ENCODE measurements at regions not wholly inside any gene's neighbourhood (a gene's known extent, or its start where the extent isn't known, plus 50 kb on each side); places are given as distances from the start of the nearest gene placed in this dataset.

DNA sequence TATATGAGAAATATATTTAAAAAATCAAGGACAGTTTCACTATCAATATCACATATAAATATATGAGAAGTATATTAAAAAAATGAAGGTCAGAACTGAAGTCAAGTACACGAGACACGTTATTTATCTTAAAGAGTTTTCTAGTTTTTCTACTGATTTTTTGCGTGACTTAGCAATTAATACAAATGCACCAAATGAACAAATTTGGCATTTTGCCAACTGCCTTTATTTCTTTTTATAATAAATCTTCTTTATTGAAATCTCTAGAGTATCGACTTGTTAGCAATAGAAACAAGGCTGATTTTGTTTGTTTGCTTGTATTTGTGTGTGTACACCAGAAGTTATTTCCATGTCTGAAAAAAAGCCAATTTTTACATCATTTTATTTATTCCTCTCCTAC lies 1684.7 kb upstream of the RAG2 start:
- DNase-seq (ENCODE audit: low read depth), result no peak

GRCh38 chr11:38278457-38279141 lies 1680.6 kb upstream of the RAG2 start:
- DNase-seq (ENCODE audit: low read depth), result no peak

DNA sequence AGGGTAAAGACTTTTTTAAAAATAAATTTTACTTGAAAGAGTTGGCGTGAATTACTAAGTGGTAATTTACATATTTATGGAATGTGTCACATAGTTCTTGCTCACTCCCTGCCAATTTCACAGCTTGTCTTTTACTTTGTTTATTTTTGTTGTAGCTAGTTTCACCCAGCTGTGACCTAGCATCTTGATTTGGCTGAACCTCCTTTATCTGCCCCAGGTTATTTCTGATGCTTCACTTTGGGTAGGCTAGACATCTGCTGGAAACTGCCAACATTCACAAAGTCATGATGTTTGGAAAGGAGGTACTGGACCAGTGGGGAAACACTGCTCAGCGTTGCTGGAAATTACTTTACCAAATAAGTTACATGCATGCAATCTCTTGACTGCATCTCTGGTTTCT lies 1676.0 kb upstream of the RAG2 start:
- DNase-seq (ENCODE audit: low read depth), result no peak

DNA sequence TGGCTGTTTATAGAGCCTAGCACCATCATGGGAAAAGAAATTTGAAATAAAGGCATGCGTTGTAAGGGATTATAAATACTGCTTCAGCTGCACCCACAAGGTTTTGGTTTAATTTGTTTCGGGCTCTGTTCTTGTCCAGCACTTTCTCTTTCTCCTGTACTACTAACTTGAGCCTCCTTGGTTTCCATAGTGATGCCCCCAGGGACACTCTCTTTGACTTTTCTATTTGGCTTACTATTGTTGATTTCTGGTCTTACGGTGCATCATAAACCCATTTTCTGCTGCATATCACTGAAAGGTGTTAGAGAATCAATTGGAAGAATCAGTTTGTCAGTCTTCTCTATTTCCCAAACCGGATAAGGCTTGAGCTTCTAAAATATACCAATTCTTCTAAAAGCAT lies 1674.3 kb upstream of the RAG2 start:
- no peak for DNase-seq (ENCODE audit: low read depth)

GRCh38 chr11:38266691-38267090 lies 1668.7 kb upstream of the RAG2 start:
- DNase-seq (ENCODE audit: low read depth), result no peak

DNA sequence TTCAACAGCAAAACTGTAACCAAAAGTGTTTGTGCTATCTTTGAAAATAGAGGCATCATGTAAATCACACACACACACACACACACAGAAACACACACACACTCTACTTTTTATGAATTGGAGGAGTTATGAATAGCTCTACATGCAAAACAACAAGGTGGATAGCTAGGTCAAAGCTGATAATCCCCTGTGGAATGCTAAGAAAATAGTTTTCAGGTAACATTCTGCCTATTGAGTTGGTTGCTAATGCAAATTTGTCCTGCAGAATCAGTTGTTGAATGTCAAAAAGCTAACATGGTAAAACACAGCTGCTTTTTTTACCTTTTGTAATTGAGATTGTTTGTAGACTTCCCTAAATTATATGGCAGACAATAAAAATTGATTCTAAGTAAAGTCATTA lies 1658.4 kb upstream of the RAG2 start:
- DNase-seq (ENCODE audit: low read depth), result no peak

GRCh38 chr11:38254913-38255312 lies 1656.9 kb upstream of the RAG2 start:
- no peak for DNase-seq (ENCODE audit: low read depth)

DNA sequence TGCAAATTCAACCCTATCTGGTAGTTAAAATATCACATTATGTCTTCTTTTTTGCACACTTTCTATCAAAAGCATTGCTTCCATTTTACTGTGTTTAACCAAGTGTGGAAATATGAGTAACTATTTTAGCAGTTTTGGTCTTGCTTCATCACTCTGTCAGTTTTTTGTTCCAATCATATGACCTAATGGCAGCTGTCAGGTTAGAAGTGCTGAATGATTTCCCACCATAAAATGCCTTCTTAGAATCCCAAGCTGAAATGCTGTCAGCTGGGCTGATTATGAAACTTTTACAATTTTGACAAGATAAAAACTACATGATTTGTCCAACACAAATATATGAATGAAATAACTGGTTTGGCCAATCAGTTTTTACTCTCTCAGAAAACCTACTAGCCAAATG lies 1654.6 kb upstream of the RAG2 start:
- no peak for DNase-seq (ENCODE audit: low read depth)

GRCh38 chr11:38246451-38246850 lies 1648.4 kb upstream of the RAG2 start:
- no peak for DNase-seq (ENCODE audit: low read depth)

- no peak for DNase-seq (ENCODE audit: low read depth)
Measured at GRCh38 chr11:38226684-38227083, 1628.6 kb upstream of the RAG2 start.

DNA sequence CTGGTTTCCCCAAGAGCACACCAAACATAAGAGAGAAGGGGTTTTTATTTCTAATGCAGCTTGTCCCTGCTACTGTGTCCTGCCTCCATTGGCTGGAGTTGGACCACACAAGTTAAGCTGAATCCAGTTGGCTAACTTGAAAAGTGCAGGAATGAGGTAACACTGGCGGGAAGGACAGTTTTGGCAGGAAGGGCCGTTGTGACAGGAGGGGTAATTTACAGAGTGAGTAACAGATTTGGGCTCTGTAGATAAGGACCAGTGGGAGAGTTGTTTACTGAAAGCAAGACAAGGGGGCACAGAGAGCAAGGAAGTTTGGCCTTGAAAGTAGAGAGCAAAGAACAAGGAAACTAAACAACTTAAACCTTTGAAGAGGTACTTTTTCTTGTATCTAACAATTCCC lies 1623.3 kb upstream of the RAG2 start:
- DNase-seq (ENCODE audit: low read depth), result no peak

GRCh38 chr11:38219636-38220035 lies 1621.6 kb upstream of the RAG2 start:
- DNase-seq (ENCODE audit: low read depth), result no peak

DNA sequence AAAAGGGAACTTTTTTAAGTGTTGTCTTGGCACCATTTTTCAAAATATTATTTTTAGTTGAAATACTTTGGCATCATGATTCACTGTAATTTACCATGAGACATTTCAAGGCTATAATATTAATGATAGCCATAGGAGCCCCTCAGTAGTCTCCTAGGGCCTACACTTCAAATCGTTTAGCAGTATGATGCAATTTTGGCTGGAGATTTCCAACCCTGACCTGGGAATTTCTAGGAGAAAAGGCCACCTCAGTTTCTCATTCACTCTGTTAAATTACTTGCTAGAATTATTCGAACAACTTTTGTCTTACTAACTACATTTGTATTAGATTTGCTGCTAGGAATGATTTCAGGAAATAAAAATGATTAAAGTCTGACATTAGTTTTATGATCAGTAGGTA lies 1610.9 kb upstream of the RAG2 start:
- DNase-seq (ENCODE audit: low read depth), result no peak

- DNase-seq (ENCODE audit: low read depth), result no peak
Measured at GRCh38 chr11:38206663-38207062, 1608.6 kb upstream of the RAG2 start.

DNA sequence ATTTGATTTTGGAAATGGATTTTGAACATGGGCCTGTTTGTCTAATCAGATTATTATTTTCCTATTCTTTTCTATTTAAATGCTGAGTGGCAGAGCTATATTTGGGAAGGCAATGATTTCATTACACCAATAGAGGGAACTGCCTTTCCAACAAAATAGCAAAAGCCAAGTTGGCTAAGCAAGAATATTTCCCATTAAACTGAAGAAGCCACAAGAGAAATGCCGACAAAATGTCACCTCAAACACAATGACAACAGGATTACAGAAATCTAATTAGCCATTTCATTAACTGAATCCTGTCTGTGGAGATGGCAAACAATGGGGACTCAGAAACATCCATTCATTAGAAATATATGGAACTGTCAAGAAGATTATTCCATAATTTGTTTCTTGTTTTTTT lies 1593.1 kb upstream of the RAG2 start:
- no peak for DNase-seq (ENCODE audit: low read depth)

GRCh38 chr11:38182126-38182866 lies 1584.3 kb upstream of the RAG2 start:
- no peak for DNase-seq (ENCODE audit: low read depth)

DNA sequence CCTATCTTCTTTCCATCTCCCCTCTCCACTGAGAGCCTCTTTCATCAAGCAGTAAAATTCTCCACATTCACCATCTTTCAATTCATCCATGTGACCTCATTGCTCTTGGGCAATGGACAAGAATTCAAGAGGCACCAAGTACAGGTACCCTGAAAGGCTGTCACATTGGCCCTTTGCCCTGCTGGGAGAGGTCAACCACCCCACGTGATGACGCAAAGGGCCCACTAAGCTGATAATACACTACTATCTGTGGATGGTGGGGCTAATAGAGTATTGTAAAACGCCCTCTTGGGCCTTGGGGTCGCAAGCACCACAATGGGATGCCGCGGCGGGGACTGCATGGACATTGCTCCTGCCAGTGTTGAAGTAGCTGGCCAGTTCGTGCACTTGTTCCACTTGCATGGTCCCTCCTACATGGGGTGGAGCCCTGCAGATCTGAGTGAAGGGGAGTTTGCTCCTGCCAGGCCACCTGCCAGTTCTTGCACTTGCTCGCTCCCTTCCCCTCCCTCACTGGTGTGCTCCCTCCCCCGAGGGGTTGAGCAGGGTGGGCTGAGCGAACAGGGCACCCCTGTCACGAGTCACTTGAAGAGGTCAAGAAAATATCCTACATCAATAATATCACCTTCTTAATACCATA lies 1578.8 kb upstream of the RAG2 start:
- DNase-seq (ENCODE audit: low read depth), result no peak

DNA sequence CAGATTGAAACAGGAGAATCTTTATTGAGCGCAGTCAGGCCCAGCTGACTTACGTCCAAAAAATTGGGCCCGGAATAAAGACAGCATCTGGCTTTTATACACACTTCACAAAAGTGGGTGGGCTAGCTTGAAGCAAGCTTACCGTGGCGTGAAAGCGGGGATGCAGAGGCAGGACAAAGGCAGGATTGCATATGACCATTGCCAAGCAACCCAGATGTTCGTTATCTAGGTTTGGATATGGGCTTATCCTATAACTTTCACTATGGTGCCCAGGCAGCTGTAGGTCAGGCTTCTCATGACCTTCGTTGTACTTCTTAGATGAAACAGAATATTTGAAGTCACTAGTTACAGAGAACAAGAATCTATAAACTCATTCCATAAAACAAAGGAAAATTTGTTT lies 1575.6 kb upstream of the RAG2 start:
- DNase-seq (ENCODE audit: low read depth), result no peak

DNA sequence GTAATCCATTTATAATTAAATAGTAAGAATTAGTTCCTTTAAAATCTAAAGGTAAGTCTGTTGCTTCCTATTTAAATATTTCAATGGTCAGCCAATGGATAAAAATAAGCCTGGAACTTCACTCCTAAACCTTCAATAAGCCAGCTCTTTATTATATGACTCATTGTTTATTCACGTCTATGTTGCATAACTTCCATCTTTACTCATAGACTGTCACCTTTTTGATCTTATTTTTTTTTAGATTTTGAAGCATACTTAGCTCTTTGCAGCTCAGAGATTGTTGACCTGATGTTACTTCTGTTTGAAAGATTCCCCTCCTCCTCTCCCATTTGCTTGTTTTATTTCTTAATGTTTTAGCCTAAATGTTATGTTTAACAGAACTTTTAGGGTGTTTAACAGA lies 1571.2 kb upstream of the RAG2 start:
- no peak for DNase-seq (ENCODE audit: low read depth)

DNA sequence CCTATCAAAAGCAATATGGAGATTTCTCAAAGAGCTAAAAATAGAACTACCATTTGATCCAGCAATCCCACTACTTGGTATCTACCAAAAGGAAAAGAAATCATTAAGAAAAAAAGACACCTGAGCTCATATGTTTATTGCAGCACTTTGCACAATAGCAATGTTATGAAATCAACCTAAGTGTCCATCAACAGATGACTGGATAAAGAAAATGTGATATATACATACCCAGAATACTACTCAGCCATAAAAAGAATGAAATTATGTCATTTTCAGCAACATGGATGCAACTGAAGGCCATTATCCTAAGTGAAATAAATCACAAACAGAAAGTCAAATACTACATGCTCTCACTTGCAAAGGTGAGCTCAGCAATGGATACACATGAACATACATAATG lies 1565.5 kb upstream of the RAG2 start:
- DNase-seq (ENCODE audit: low read depth), result no peak

DNA sequence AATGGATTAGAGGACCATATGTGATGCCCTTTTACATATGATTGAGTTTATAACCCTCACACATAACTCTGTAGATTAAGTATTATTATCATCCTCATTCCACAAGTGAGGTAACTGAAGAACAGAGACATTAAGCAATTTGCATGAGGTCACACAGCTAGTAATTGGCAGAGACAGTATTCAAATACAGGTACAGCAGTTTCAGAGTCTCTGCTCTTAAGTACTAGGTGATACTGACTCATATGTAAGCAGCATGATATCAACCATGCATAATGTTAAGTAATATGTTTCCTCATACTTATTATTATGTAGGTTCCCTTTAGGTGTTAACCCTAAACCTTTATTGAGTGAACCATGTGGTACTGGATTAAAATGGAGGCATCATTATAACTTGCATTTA lies 1562.4 kb upstream of the RAG2 start:
- no peak for DNase-seq (ENCODE audit: low read depth)

DNA sequence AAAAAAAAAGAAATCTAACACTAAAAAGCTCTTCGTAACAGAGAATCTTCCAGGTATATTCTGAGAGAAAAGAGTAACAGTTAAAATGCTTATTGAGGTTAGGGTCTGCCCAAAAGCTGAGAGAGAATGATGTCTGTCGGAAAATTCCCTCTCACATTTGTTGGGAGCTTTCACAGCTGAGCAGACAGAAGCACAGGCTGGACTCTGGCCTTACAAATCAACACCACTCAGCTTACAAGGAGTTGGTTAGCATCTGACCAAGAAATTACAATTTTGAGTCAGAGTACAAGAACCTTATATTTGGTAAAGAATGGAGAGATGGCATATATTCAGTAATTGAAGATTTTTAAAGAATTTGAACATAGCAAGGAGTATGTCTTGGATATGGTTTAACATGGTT lies 1561.0 kb upstream of the RAG2 start:
- no peak for DNase-seq (ENCODE audit: low read depth)

DNA sequence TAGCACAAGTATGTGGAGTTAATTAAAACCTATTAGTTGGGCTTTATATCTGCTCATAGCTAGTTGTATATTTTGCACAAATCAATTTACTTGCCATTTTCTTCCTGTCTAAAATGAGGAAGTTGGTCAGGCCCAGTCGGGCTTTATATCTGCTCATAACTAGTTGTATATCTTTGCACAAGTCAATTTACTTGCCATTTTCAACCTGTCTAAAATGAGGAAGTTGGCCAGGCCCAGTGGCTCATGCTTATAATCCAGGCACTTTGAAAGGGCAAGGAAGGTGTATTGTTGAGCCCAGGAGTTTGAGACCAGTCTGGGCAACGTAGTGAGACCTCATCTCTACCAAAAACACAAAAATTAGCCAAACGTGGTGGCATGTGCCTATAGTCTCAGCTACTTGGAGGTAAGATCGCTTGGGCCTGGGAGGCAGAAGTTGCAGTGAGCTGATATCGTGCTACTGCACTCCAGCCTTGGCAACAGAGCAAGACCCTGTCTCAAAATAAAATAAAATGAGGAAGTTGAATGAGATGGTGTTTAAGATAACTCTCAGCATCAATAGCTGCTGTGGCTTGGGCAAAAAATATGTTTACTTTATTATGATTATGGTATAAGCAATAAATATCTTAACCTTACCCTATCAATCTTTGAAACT lies 1558.6 kb upstream of the RAG2 start:
- DNase-seq (ENCODE audit: low read depth), result no peak
